ENCODE measurements at regions not wholly inside any gene's neighbourhood (a gene's known extent, or its start where the extent isn't known, plus 50 kb on each side); places are given as distances from the start of the nearest gene placed in this dataset.

DNA sequence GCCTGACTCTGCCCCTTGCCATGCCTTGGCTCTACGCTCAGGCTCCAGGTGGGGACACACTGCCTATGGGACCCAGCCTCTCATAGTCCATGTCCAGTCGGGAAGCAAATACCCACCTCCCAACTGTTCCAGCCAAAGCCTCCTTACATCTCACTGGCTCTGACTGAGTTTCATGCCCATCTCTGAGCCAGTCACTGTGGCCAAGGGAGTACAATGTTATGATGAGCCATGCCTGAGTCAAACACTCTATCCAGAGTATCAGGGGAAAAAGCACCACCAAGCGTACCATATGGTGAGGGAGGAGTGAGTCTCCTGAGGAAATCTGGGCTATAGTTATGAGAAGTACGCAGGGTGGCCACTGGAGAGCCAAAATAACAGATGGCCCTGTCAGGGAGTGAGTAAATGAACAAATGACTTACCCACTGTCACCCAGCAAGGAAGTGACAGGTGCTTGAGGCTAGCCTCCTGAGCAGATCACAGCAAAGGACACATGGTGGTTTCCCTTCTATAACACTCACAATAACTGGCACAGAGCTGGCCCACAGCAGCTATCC, 236.6 kb upstream of the GJB5 start:
- CTCF ChIA-PET (ENCODE audit: unreplicated experiment): no interaction called here
- Histone ChIP-seq H3K36me3 (ENCODE audit: insufficient read depth, low read length) (no peaks in the 10 kb centered on the region), H3K79me2 (ENCODE audit: insufficient read depth, low read depth, low read length) (no peaks in the 10 kb centered on the region), H3K4me2 (ENCODE audit: low read length) (no peak overlapping the region), H3K4me1 (ENCODE audit: insufficient read depth, low read length, poor library complexity, severe bottlenecking) (no peaks in the 10 kb centered on the region), H3K9me2 (ENCODE audit: insufficient read depth, low read length) (no peaks in the 10 kb centered on the region), H3K27ac (ENCODE audit: low read depth, low read length, poor library complexity, severe bottlenecking) (no peak overlapping the region), H3K4me3 (ENCODE audit: low read depth, low read length, poor library complexity, severe bottlenecking) (no peak overlapping the region), H4K20me1 (ENCODE audit: insufficient read depth, low read length) (no peaks in the 10 kb centered on the region), H3K9me3 (ENCODE audit: low read length) (no peaks in the 10 kb centered on the region), H2AFZ (ENCODE audit: low read length) (no peak overlapping the region)
- intact Hi-C loops (cut with micrococcal nuclease; ENCODE audit: unreplicated experiment): no loop called here
- POLR2A ChIA-PET: interaction anchor here (1.1 kb wide), 1 partner anchor 35 kb away, joined by 3 read pairs; no protein-coding TSS in a partner anchor
- TF ChIP-seq EZH2phosphoT487 (IDR thresholded peaks at IDR 0.05; ENCODE audit: borderline replicate concordance, low read depth, low read length): no peak
- TF ChIP-seq, protein P1, sequence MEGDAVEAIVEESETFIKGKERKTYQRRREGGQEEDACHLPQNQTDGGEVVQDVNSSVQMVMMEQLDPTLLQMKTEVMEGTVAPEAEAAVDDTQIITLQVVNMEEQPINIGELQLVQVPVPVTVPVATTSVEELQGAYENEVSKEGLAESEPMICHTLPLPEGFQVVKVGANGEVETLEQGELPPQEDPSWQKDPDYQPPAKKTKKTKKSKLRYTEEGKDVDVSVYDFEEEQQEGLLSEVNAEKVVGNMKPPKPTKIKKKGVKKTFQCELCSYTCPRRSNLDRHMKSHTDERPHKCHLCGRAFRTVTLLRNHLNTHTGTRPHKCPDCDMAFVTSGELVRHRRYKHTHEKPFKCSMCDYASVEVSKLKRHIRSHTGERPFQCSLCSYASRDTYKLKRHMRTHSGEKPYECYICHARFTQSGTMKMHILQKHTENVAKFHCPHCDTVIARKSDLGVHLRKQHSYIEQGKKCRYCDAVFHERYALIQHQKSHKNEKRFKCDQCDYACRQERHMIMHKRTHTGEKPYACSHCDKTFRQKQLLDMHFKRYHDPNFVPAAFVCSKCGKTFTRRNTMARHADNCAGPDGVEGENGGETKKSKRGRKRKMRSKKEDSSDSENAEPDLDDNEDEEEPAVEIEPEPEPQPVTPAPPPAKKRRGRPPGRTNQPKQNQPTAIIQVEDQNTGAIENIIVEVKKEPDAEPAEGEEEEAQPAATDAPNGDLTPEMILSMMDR (conservative IDR thresholded peaks at IDR 0.05; ENCODE audit: low read length): no peak
- BruUV-seq (replicated peaks): no TSS peak
- DNase-seq (ENCODE audit: low spot score): no peak

DNA sequence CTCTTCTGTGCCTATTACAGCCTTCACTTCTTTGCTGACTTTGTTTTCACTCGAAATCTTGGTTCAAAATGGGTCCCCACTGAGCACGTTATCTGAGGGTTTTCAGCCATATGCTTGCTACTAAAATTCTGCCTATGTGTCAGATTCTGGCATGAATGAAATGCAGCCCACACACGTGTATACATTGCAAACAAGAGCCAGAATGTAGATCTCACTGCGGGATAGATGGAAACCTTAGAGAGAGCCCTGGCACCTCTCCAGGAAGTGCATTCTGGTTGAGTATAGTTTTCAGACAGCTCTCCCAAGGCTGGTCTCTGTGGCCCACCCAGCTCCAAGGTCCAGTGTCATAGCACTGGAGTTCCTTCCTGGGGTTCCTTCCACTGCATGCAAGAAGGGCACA, 234.7 kb upstream of the GJB5 start:
- BruUV-seq (replicated peaks): no TSS peak
- Histone ChIP-seq H3K79me2 (ENCODE audit: insufficient read depth, low read depth, low read length) (no peaks in the 10 kb centered on the region), H2AFZ (ENCODE audit: low read length) (no peak overlapping the region), H3K4me3 (ENCODE audit: low read depth, low read length, poor library complexity, severe bottlenecking) (no peak overlapping the region), H3K9me3 (ENCODE audit: low read length) (no peaks in the 10 kb centered on the region), H3K4me2 (ENCODE audit: low read length) (no peak overlapping the region), H3K27ac (ENCODE audit: low read depth, low read length, poor library complexity, severe bottlenecking) (no peak overlapping the region), H3K4me1 (ENCODE audit: insufficient read depth, low read length, poor library complexity, severe bottlenecking) (no peaks in the 10 kb centered on the region), H3K36me3 (ENCODE audit: insufficient read depth, low read length) (no peaks in the 10 kb centered on the region), H3K9me2 (ENCODE audit: insufficient read depth, low read length) (no peaks in the 10 kb centered on the region), H4K20me1 (ENCODE audit: insufficient read depth, low read length) (no peaks in the 10 kb centered on the region)
- TF ChIP-seq EZH2phosphoT487 (IDR thresholded peaks at IDR 0.05; ENCODE audit: borderline replicate concordance, low read depth, low read length): no peak
- TF ChIP-seq, protein P1 (conservative IDR thresholded peaks at IDR 0.05; ENCODE audit: low read length): no peak
- intact Hi-C loops (cut with micrococcal nuclease; ENCODE audit: unreplicated experiment): no loop called here
- ChIA-PET POLR2A (no interaction called here), CTCF (ENCODE audit: unreplicated experiment) (no interaction called here)
- DNase-seq (ENCODE audit: low spot score): no peak

DNA sequence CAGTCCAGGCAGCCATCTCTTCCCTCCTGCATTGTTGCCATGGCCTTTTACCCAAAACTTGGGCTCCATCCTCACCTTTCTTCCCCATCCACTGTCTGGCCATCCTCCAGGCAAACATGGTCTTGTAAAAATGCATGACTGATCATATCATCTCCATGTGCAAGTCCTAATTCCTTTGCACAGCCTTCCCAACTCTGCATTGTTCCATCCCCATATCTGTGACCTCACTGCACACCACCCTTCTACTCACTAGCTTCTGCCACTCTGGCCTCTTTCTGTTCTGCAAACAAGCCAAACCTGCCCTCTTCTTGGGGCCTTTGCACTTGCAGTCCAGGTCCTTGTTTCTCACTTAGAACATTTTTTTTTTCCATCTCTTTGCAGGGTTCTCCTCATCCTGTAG, 230.1 kb upstream of the GJB5 start:
- Histone ChIP-seq H3K4me1 (ENCODE audit: insufficient read depth, low read length, poor library complexity, severe bottlenecking) (no peaks in the 10 kb centered on the region), H4K20me1 (ENCODE audit: insufficient read depth, low read length) (no peaks in the 10 kb centered on the region), H3K36me3 (ENCODE audit: insufficient read depth, low read length) (no peaks in the 10 kb centered on the region), H3K79me2 (ENCODE audit: insufficient read depth, low read depth, low read length) (no peaks in the 10 kb centered on the region), H3K4me3 (ENCODE audit: low read depth, low read length, poor library complexity, severe bottlenecking) (no peak overlapping the region), H3K4me2 (ENCODE audit: low read length) (no peak overlapping the region), H3K9me2 (ENCODE audit: insufficient read depth, low read length) (no peaks in the 10 kb centered on the region), H3K27ac (ENCODE audit: low read depth, low read length, poor library complexity, severe bottlenecking) (no peak overlapping the region), H3K9me3 (ENCODE audit: low read length) (no peaks in the 10 kb centered on the region), H2AFZ (ENCODE audit: low read length) (no peak overlapping the region)
- no peak for TF ChIP-seq EZH2phosphoT487 (IDR thresholded peaks at IDR 0.05; ENCODE audit: borderline replicate concordance, low read depth, low read length)
- TF ChIP-seq, protein P1 (conservative IDR thresholded peaks at IDR 0.05; ENCODE audit: low read length): no peak
- no peak for DNase-seq (ENCODE audit: low spot score)
- intact Hi-C loops (cut with micrococcal nuclease; ENCODE audit: unreplicated experiment): no loop called here
- ChIA-PET CTCF (ENCODE audit: unreplicated experiment) (no interaction called here), POLR2A (no interaction called here)
- BruUV-seq (replicated peaks): no TSS peak

Data from OCI-LY7 (cell line).